IPS DF 19.7 (cell line): ENCODE measurements at regions not wholly inside any gene's neighbourhood (a gene's known extent, or its start where the extent isn't known, plus 50 kb on each side); places are given as distances from the start of the nearest gene placed in this dataset.
A peak's percentile ranks its signal among the peaks of the same experiment; 100 is the strongest.

ENCODE experiments used
- DNase-seq: peaks from one replicate; pipeline ENCODE4 v3.0.0-alpha.2; 2013; ENCODE audit warnings: low read depth, low spot score

DNA sequence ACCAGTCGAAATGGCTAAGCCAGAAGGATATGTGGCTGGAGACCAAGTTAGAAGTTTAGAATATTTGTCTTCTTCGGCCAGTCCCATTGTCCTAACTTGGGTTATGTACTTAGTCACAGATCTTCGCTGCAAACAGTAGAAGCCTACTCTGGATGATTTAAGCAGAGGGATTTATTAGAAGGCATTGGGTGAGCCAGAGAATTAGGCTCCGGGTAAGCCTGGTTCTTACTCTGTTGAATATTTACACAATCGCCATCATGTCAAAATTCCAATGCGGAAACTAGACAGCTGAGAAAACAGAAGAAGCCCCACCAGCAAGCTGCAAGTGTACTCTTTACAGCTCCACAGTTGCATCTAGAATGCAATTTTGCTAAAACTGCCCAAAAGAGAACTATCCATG lies 276.6 kb downstream of the CMPK2 start:
- no peak for DNase-seq

DNA sequence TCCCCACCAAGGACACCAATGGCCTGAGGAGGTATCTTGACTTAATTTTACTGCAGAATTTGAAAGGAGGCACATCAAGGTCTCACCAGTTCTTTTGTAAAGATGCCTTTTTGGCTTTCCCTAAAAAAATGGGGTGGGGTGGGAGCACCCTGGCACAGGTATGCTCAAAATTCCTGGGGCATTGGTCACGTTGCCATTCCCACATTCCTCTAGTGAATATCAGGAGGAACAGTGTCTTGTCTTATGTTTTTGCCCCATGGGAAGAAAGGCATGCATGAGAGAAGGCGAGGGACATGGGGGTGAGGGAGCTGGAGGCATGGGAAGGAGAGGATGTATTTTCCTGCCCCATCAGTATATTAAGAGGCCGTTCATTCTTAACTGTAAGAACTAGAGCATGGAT lies 275.3 kb downstream of the CMPK2 start:
- no peak for DNase-seq

DNA sequence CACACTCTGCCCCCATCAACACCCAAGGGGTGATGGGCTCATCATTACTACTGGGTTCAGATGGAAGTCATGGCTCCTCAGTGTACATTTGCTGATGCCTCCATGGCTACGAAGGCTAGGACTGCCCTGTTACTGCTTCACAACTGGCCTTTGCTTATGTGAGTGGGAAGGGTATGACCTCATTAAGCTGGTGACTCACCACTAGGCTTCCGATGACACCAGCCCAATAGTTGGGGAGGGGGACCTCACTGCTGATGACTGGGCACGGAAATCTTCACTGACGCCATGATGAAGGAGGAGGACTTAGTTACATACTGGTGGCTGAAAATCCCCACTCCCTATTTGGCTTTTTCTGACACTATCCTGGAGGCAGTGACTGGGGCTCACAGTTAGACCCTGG lies 263.2 kb downstream of the CMPK2 start:
- no peak for DNase-seq

DNA sequence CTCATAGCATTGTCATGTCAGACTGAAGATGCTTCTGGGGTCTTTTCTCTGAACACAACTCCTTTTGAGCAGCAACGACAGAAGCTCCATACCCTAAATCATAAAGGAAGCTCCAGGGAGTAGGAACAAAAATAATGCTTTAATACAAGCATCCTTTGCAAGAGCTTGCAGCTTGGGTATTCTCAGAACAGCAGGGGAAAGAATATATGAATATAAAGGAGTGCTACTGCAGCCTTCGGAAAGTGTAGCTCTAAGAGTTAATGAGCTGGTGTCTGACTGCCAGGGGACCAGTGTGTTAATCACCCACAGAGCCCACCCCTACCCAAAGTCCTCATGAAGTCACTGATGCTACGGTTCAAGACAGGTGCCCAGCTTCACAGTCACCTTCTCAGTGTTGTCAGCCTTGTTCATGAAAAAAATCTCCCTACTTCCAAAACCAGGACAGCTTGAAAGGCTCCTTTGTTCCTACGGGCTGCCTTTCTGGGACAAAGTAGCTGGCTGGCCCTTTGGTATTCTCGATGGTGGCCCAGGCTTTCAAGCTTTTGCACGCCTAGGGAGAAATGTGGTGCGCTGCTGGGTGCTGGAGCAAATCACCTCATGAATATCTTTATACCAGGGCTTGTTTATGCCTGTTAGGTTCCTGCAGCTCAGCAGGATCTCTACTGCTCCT lies 259.7 kb downstream of the CMPK2 start:
- DNase-seq = no peak

DNA sequence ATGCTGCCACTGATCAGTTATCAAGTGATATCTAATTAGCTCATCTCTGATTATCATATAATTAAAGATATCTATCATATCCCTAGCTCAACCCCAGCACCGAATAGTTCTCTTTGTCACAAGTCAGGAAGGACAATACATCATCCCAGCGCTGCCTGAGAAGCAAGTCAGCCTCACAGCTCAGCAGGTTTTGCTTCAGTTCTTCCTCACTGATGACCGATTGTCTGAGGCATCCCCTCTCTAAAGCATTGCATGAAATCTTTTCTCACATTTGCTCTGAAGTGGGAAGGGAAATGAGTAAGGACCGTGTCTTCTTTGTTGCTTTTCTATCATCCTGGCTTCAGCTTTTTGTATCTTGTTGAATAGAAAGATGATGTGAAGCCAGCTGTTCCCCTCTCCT lies 247.9 kb downstream of the CMPK2 start:
- no peak for DNase-seq

DNA sequence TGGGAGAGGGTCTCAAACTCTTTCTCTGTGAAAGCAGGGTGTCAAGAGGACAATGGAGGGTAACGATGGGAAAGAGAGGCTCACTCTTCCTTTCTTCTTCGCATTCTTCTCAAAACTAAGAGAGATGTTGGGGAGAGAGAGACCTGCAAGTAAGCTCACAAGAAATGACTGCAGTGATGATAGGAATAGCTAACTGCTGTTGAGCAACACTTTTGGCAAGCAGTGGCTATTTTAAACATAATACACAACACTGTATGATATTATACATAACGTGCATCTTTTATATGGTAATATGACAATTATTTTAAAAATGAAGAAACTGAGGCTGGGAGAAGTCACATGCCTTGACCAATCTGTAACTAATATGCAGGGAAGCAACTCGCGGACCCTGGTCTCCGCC lies 247.5 kb downstream of the CMPK2 start:
- no peak for DNase-seq

DNA sequence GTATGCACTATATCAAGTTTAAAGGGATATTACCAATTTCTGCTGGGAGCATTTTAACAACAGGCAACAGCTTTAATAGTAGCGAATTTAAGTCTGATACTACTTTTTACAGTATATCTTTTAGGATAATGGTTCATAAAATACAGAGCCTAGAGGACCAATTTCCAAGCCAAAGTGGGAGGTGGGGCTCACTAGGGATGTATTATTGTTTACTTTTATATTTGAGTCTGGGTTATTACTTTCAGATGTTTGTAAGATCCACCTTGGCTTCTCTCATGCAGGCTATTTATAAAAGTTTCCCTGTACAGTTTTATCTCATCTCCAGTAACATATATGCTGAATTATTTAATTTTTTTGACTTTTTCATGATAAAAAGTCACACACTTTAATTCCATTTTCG lies 242.0 kb downstream of the CMPK2 start:
- no peak for DNase-seq

DNA sequence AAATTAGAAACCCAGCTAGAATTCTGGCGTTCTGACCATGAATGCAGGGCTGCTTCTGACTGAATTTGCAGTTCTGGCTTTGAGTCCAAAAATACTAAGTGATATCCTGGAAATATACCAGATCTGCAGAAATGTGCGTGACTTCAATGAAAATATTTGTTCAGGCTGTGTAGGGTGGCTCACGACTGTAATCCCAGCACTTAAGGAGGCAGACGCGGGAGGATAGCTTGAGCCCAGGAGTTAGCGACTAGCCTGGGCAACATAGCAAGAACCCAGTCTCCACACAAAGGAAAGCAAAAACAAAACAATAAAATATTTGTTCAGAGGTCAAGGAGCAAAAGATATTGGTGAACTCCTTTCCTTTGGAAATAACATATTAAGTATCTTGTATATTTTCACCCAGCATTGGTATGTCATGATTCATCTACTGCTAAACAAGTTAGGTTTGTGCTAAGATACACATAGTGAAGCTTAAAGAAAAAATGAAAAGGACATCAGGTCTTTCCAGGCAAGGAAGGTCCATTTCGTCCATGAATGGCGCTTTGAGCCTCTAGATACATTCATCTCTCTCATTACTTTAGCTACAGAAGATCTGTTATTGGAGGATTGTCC lies 239.2 kb downstream of the CMPK2 start:
- DNase-seq = no peak

DNA sequence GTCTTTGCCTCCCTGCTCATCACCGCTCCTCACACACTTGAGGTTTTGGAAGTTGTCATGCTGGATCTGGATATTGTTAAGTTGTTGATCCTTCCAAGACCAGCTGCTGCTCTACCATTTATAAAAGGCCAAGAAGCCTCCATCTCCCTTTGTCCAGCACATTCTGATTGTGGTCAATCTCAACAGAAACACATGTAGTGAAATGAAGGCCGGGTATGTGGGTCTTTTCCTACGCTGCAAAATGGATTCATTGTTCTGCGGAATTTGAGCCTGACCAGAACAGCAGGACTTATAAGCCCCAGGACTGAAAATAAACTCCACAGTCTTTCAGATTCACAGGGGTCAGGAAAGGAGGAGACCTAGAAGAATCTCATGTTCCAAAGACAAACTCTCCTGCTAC lies 238.4 kb downstream of the CMPK2 start:
- no peak for DNase-seq

DNA sequence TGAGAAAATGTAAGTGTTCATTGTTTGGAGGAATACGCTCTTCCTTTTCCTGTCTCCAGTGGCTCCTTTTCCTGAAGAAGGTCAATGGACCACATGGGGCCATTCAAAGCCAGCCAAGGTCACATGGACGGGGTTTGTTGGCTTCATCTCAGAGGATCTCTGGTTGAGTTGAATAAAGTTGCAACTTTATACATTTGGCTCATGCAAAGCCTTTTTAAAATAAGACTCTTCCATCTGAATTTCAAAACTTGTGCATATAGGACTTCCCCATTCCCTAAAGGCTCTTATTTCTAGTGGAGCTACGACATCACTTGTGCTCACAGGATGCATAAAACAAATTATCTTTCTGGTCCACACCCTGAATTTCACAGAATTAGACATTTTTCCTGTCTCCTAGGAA lies 235.5 kb downstream of the CMPK2 start:
- no peak for DNase-seq

DNA sequence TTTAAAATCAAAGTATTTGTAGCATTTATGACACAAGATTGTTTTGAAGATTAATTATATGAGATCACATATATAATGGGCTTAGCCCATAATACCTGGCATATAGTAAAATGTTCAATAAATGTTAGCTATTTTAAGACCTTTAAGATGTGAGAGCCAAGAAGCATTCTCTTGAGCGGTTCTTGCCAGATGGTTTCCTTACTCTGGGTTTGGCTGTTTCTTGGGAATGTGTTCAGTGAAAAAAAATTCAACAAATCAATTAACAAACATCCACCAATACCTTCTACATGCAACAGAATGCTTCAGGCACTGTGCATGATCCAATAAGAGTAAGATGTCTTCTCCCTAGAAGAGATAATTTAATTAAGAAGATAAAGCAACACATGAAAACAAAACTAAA lies 230.4 kb downstream of the CMPK2 start:
- no peak for DNase-seq

DNA sequence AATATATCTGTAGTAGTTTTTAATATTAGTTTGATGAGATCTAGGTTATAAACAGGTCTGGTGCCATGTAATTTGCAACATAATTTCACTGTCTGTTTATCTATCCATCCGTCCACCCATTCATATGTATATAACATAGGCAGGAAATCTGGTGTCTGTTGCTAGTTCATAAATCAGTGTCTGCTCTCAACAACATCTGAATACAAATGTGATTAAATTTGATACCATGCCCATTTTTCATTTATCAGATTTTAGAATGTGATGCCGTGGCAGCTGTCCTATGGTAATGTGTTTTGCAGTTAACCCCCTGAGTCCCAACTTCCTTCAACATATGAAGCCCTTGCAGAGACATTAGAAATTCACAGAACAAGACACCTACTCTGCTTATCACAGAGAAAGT lies 228.4 kb downstream of the CMPK2 start:
- DNase-seq = no peak

DNA sequence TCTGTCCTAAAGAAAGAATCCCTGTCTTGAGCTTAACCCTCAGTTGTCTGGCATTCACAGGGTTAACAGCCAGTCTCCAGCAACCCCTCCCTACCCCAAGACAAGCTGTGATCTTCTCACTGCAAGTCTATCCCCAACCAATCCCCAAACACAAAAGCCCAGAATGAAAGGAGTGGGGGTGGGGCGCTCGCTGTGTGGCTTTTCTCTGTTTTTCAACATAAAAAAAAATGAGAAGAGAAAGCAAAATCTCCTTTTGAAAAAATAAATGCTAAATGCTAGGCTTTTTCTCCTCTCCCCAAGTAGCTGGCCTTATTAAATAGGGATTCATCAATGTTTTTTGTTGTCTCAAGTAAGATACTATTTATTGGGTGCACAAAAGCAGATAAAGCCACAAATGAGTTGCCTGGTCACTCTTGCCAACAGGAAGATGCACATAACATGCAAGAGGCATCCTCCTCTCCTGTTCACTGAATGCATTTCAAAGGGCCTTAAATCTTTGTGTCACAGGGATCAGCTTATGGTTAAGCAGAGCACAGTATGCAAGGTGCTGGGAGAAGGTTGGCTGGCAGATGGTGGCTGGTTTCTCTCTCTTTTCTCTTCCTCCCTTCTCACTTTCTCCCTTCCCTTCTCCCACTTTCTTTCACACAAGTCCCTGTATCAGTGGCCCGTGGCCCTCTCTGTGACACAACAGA lies 225.6 kb downstream of the CMPK2 start:
- DNase-seq = peak; percentile 94

DNA sequence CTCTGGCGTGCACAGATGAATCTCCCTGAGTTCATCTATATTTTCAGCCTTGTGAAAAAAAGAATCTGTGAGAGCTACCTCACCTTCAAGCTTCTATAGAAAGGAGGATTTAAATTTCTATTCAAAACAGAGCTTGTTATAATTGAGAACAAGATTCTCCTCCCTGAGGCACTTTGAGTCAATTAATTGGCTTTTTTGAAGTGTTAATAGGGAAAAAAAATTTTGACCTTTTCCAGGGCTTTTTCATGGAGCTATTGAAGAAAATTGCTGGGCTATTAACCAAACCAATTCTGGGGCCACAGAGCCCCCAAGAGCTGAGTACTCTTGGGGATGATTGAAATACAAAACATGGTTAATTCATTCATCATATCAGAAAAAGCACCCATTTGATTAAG lies 225.1 kb downstream of the CMPK2 start:
- DNase-seq = no peak

DNA sequence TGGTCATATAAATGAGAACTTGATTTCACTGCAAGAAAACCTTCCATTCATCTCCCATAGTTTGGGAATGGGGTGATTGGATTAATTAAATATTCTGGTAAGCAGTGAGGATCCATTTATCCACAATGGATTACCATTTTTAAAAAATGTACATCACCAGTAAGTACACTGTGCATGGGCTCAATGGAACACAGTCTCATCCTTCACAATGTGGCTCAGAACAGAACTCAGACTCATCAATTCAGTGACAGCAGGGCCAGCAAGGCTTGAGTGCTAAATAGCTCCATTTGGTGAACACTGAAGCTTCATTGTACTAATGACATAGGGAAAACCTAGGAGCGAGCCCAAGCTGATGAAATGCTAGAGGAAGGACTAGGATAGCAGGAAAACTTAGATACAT lies 223.8 kb downstream of the CMPK2 start:
- DNase-seq = no peak

DNA sequence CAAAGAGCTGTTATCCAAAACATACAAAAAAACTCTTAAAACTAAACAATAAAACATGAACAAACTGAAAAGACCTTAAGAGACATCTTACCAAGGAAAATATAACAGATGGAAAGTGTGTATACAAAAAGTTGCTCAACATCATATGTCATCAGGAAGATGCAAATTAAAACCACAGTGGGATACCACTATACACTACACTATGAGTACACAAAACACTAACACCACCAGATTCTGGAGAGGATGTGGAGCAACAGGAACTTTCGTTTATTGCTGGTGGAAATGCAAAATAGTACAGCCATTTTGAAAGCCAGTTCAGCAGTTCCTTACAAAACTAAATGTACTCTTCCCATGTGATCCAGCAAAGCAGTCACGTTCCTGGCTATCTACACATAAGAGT lies 221.4 kb downstream of the CMPK2 start:
- DNase-seq = no peak

DNA sequence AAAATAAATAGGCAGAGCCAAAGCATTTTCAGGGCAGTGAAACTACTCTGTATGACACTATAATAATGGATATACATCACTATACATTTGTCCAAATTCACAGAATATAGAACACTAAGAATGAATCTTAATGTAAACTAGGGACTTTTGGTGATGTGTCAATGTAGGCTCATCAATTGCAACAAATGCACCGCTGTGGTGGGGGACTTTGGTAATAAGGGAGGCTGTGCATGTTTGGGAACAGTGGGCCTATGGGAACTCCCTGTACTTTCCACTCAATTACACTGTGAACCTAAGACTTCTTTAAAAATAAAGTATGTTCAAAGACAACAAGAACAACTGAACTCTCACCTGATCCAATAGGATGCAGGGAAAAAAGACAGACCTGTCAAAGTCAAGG lies 220.7 kb downstream of the CMPK2 start:
- no peak for DNase-seq

DNA sequence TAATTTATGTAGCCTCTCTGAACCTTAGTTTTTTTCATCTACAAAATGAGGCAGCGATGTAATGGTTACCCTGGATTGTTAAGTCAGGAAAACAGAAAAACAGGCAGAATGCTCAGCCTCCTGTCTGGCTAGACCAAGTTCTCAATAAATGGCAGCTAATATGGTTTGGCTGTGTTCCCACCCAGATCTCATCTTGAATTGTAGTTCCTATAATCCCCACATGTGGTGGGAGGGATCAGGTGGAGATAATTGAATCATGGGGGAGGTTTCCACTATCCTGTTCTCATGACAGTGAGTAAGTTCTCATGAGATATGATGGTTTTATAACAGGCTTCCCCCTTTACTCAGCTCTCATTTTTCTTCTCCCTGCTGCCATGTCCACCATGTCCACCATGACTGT lies 220.0 kb downstream of the CMPK2 start:
- no peak for DNase-seq

DNA sequence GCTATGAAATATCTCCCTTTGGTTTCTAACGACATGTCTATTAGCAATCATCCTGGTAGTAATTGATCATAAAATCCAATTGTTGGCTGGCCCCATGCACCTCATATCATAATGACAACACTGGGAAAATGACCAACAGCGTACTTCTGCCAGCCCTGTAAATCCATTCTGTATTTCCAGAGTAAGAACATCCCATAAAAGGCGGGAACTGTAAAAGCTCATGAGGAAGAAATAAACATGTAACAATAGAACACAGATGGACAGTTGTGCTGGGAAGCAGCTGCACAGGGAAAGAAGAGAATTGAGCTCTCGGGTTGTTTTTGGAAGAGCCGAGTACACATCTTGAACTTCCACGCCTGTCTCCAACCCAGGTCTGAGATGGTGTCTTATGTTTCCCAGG lies 218.7 kb downstream of the CMPK2 start:
- no peak for DNase-seq

DNA sequence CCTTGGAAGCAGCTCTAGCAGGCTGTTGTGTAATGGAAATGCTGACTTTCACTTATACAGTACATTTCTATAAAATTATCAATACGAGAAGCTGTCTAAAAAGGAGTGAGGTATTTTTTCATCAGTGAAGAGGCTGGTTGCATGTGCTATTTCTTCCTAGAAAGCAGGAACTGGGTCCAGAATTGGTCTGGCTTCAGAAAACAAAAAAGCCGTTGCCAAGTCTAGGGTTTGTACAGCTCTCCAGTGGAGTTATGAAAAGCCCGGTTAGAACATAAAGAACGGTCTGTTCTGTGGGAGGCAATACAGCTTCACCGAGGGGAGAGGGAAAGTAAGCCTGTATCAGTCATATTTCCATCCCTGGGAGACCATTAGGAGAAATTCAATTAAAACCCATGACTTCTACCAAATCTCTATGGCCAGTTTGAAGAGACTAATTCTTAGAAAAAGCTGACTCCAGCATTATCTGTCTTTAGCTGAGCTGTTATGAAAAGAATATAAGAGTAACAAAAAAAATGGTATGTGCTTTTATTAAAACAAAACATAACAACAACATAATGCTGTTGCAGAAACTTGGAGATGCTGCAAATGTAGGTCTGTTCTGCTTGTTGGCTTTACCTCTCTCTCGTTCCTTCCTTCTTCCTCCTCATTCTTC lies 217.0 kb downstream of the CMPK2 start:
- DNase-seq = no peak

DNA sequence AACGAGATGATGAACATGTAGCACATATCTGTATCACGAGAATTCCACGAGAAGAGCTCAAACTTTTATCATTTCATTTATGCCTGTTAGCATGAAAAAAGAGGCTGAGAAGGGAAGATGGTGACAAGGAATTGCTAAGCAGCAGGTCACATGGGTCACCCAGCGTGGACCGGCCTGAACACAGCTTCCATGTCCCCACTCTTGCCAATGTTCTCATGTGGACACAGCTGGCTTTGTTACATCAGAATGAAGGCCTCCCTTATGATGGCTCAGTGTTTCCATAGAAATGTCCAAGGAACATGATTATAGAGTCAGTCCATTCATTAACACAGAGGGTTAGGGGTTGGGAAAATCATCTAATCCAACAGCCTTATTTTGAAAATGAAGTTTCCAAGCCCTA lies 215.4 kb downstream of the CMPK2 start:
- no peak for DNase-seq

DNA sequence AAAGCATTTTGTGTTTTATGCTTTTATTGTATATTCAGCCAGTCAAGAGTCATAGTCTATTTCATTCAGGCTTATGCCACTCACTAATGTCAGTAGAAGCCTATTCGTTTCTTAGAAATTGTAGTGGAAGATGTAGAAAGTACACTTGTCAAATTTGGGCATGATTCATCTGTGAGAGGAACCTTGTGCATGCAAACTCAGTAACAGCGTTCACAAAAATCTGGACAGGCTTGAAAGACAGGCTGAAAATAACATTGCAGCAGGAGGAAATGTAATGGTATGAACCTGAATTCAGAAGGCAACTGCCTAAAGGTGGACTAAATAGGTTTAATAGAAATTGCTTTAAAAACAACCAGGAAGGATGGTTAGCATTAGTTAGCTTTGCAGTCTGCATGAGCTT lies 213.5 kb downstream of the CMPK2 start:
- no peak for DNase-seq

DNA sequence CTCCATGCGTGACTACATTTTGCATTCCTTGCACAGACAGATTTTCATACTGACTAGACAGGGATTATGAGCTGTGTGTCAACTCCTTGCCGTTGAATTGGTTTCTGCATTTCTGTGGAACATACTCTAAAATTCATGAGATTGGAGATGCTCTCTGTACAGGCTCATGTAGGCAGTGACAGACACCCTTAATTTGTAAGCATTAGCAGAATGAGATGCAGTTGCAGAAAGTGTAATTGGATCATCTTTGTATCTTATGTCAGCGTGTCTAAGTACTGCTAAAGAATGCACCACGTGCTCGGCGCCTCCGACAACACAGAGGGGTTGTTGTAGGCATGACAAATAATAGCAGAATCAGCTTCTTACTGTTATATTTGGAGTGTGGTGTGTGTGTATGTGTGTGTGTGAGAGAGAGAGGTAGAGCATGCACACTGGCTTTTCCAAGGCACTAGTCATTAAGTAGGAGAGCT lies 212.4 kb downstream of the CMPK2 start:
- no peak for DNase-seq
